Vagina (tissue), 2 donors: ENCODE measurements at regions not wholly inside any gene's neighbourhood (a gene's known extent, or its start where the extent isn't known, plus 50 kb on each side); places are given as distances from the start of the nearest gene placed in this dataset.
"Not testable (repeated sequence)": the region's sequence is repeated elsewhere in the genome, so short reads cannot be mapped to it uniquely, and the experiment has no call there.

ENCODE experiments used
- DNase-seq, 2 donors: peaks; one replicate each; pipeline ENCODE4 v3.0.0-alpha.2; 2017; ENCODE audit errors: extremely low spot score in 2 of 2
- H3K27ac ChIP-seq: fragments of 200-600 bp; sonication (generic); one replicate; pipeline ENCODE4 v1.5.1; 2019
- H3K27me3 ChIP-seq: fragments of 200-600 bp; sonication (generic); one replicate; pipeline ENCODE4 v1.5.1; 2019
- H3K36me3 ChIP-seq, 2 donors: fragments of 200-600 bp; sonication (generic); one replicate each; pipeline ENCODE4 v1.5.1; 2017 to 2019
- H3K4me1 ChIP-seq: fragments of 200-600 bp; sonication (generic); one replicate; pipeline ENCODE4 v1.5.1; 2019
- H3K4me3 ChIP-seq, 2 donors: fragments of 200-600 bp; sonication (generic); 1 replicate in 1 of 2; 2 replicates in 1 of 2; pipeline ENCODE4 v1.5.1; 2016 to 2019
- H3K9me3 ChIP-seq: fragments of 200-600 bp; sonication (generic); one replicate; pipeline ENCODE4 v1.5.1; 2019
- POLR2A ChIP-seq, 2 donors: fragments of 450-650 bp; IDR thresholded peaks; one replicate each; pipeline ENCODE4 v1.6.1; 2017; ENCODE audit warnings: antibody characterized with exemption in 2 of 2, mild to moderate bottlenecking in 2 of 2, moderate library complexity in 2 of 2
- POLR2AphosphoS5 ChIP-seq, 2 donors: sonication (generic); formaldehyde crosslinking; IDR thresholded peaks; one replicate each; pipeline ENCODE4 v1.9.0; 2017; ENCODE audit warnings: antibody characterized with exemption in 2 of 2, mild to moderate bottlenecking in 2 of 2, low read depth in 1 of 2; ENCODE audit not compliant: insufficient read depth in 1 of 2
- intact Hi-C: fragments of 100-400 bp; cut with DNase I; formaldehyde crosslinking; loops from one replicate; pipeline ENCODE4 v1.15.1; 2023
- TF ChIP-seq, protein P1 (sequence below), 3 experiments: fragments of 450-650 bp in 2 of 3; fragments of 200-600 bp in 1 of 3; sonication (generic) in 1 of 3; IDR thresholded peaks; one replicate each; pipeline ENCODE4 v1.5.1; 2017 to 2019; ENCODE audit warnings: antibody characterized with exemption in 3 of 3, mild to moderate bottlenecking in 2 of 3, moderate library complexity in 2 of 3

DNA sequence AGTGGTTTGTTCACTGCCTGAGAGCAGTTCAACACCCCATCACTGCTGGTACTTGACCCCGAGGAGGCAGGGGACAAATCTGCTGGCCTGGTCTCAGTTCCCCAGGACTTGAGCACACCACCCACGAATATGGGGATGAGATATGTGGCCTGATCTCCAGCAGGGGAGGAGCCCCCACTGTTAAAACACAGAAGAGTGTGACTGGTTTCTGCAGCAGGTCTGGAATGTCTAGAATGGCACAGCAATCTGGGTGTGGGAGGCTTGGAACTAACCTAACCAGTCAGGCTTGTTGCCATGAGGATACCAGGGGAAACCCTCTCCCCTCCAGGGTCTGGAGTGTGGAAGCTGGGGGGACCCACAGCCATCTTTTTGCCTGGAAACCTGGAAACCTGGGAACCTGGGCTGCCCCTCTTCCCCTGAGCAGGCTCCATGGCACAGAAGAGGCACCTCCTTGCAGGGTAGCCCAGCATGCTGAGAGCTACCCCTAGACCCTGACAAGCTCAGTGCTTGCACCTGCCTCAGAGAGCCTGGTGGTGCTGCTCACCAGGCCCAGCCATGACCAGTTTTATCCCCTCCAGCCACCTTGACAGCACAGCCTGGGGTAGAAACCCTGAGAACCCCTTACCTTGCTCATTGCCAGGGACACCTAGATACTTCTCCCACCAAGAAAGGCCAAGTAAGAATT is 273.8 kb downstream of the LIG4 start:
- H3K4me3 ChIP-seq = no peak overlapping the region
- no peak overlapping the region for H3K27ac ChIP-seq
- TF ChIP-seq POLR2AphosphoS5 (IDR thresholded peaks at IDR 0.05; ENCODE audit: insufficient read depth in 1 of 2, low read depth in 1 of 2) (no peak), POLR2A (IDR thresholded peaks at IDR 0.05) (no peak)
- TF ChIP-seq, protein P1, sequence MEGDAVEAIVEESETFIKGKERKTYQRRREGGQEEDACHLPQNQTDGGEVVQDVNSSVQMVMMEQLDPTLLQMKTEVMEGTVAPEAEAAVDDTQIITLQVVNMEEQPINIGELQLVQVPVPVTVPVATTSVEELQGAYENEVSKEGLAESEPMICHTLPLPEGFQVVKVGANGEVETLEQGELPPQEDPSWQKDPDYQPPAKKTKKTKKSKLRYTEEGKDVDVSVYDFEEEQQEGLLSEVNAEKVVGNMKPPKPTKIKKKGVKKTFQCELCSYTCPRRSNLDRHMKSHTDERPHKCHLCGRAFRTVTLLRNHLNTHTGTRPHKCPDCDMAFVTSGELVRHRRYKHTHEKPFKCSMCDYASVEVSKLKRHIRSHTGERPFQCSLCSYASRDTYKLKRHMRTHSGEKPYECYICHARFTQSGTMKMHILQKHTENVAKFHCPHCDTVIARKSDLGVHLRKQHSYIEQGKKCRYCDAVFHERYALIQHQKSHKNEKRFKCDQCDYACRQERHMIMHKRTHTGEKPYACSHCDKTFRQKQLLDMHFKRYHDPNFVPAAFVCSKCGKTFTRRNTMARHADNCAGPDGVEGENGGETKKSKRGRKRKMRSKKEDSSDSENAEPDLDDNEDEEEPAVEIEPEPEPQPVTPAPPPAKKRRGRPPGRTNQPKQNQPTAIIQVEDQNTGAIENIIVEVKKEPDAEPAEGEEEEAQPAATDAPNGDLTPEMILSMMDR (IDR thresholded peaks at IDR 0.05) = no peak
- no peaks in the 10 kb centered on the region for H3K9me3 ChIP-seq
- H3K36me3 ChIP-seq = no peaks in the 10 kb centered on the region
- no peak for DNase-seq
- H3K4me1 ChIP-seq = no peaks in the 10 kb centered on the region
- H3K27me3 ChIP-seq = no peaks in the 10 kb centered on the region
- intact Hi-C loops = no loop called here

DNA sequence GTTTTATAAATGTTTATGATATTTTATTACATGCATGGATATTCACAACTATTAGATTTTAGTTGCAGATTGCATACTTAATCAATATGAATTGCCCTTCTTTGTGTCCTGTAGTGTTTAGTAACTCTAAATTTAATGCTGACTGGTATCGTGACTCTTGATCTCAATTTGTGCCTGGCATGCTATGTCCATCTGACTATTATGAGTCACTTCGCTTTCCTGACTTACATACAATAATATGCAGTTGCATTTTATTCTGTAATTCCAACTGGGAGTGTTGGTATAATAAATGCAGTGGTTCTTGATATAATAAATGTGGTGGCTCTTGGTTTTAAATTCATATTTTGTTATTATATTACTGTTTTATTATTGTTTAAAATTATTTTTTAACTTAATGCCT is 277.5 kb downstream of the LIG4 start:
- no peaks in the 10 kb centered on the region for H3K4me1 ChIP-seq
- intact Hi-C loops = no loop called here
- H3K9me3 ChIP-seq = no peaks in the 10 kb centered on the region
- TF ChIP-seq POLR2AphosphoS5 (IDR thresholded peaks at IDR 0.05; ENCODE audit: insufficient read depth in 1 of 2, low read depth in 1 of 2) (no peak), POLR2A (IDR thresholded peaks at IDR 0.05) (no peak)
- TF ChIP-seq, protein P1 (IDR thresholded peaks at IDR 0.05) = no peak
- no peak overlapping the region for H3K4me3 ChIP-seq
- no peak for DNase-seq
- no peaks in the 10 kb centered on the region for H3K27me3 ChIP-seq
- H3K27ac ChIP-seq = no peak overlapping the region
- no peaks in the 10 kb centered on the region for H3K36me3 ChIP-seq

DNA sequence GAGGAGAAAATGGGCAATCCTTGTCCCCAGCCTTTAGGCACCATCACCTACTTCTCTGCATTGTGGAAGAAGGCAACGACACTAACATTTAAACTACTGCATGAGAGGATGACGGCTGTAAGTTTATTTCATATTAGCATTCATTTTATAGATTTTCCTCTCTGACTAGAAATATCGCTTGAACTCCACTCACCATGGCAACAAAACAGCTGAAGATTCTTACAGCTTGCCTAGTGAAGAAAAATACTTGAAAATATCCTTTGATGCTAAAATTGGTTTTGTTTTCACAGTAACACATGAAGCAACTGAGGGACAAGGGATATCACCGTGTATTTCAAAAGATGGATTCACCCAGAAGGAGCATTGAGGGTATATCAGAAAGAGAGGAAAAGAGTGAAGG is 284.3 kb downstream of the LIG4 start:
- intact Hi-C loops = no loop called here
- Histone ChIP-seq H3K9me3 (no peaks in the 10 kb centered on the region), H3K4me1 (no peaks in the 10 kb centered on the region), H3K4me3 (no peak overlapping the region), H3K27ac (no peak overlapping the region), H3K27me3 (no peaks in the 10 kb centered on the region), H3K36me3 (no peaks in the 10 kb centered on the region)
- TF ChIP-seq POLR2AphosphoS5 (IDR thresholded peaks at IDR 0.05; ENCODE audit: insufficient read depth in 1 of 2, low read depth in 1 of 2) (no peak), POLR2A (IDR thresholded peaks at IDR 0.05) (no peak)
- TF ChIP-seq, protein P1 (IDR thresholded peaks at IDR 0.05) = no peak
- DNase-seq = no peak

DNA sequence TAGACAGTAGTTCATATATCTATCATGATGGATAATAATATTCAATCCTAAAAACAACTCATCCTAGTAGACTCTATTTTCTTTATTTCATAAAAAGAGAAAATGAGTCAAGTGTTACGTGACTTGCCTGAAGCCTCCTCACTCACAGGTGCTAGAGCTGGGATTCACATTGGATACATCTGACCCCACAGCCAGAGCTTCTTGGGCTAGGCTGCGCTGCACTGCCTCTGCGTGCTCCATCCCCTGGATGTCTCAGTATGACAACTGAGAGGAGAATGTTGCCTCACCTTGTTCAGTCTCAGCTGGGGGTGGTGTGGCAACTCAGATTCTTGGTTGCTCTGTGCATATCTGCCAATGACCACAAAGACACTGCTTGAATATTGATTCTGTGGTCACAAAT is 286.6 kb downstream of the LIG4 start:
- no peaks in the 10 kb centered on the region for H3K36me3 ChIP-seq
- no peak for TF ChIP-seq POLR2AphosphoS5 (IDR thresholded peaks at IDR 0.05; ENCODE audit: insufficient read depth in 1 of 2, low read depth in 1 of 2)
- TF ChIP-seq POLR2A (IDR thresholded peaks at IDR 0.05) = no peak
- TF ChIP-seq, protein P1 (IDR thresholded peaks at IDR 0.05) = no peak
- H3K27ac ChIP-seq = no peak overlapping the region
- intact Hi-C loops = no loop called here
- H3K27me3 ChIP-seq = no peaks in the 10 kb centered on the region
- H3K4me1 ChIP-seq = no peaks in the 10 kb centered on the region
- no peak overlapping the region for H3K4me3 ChIP-seq
- DNase-seq = no peak
- H3K9me3 ChIP-seq = no peaks in the 10 kb centered on the region

DNA sequence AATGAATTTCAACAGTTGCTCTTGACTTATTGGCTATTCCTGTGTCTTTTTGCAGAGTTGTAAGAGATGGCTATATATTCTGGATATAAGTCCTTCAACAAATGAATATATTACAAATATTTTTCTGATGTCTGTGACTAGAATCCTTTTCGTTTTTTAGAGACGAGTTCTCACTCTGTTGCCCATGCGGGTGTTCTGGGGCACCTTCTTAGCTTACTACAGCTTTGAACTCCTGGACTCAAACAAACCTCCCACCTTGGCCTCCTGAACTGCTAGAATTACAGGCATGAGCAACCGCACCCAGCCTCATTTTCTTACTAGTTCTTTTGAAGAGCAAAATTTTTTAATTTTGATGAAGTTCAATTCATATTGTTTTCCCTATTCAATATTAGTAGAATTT is 287.8 kb downstream of the LIG4 start:
- TF ChIP-seq POLR2A (IDR thresholded peaks at IDR 0.05) = no peak
- TF ChIP-seq, protein P1 (IDR thresholded peaks at IDR 0.05) = no peak
- Histone ChIP-seq H3K9me3 (no peaks in the 10 kb centered on the region), H3K4me3 (no peak overlapping the region), H3K36me3 (no peaks in the 10 kb centered on the region), H3K4me1 (no peaks in the 10 kb centered on the region), H3K27ac (no peak overlapping the region), H3K27me3 (no peaks in the 10 kb centered on the region)
- intact Hi-C loops = no loop called here
- no peak for DNase-seq

DNA sequence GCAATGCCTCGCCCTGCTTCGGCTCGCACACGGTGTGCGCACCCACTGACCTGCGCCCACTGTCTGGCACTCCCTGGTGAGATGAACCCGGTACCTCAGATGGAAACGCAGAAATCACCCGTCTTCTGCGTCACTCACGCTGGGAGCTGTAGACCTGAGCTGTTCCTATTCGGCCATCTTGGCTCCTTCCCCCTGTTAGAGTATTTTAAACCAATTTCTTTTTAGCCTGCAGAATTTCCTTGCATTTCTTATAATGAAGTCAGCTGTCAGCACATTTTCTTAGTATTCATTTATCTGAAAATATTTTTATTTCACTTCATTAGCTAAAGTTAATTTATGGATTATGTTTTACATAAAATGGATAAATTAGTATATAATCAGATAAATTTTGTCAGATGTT is 288.8 kb downstream of the LIG4 start:
- H3K4me1 ChIP-seq, H3K27ac ChIP-seq, DNase-seq, H3K9me3 ChIP-seq, H3K27me3 ChIP-seq, intact Hi-C loops, H3K36me3 ChIP-seq, H3K4me3 ChIP-seq: not testable (repeated sequence)

DNA sequence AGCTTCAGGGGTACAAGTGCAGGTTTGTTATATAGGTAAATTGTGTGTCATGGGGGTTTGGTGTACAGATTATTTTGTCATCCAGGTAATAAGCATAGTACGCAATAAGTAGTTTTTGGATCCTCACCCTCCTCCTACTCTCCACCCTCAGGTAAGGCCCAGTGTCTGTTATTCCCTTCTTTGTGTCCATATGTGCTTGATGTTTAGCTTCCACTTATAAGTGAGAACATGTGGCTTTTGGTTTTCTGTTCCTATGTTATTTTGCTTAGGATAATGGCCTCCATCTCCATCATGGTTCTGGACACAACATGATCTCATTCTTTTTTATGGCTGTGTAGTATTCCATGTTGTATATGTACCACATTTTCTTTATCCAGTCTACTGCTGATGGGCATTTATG is 298.4 kb downstream of the LIG4 start:
- DNase-seq, H3K9me3 ChIP-seq, H3K27ac ChIP-seq, H3K27me3 ChIP-seq, H3K4me3 ChIP-seq, intact Hi-C loops, H3K4me1 ChIP-seq, H3K36me3 ChIP-seq: not testable (repeated sequence)
